ENCODE measurements at regions not wholly inside any gene's neighbourhood (a gene's known extent, or its start where the extent isn't known, plus 50 kb on each side); places are given as distances from the start of the nearest gene placed in this dataset.

GRCh38 chr3:26381411-26381810 lies 241.2 kb upstream of the LRRC3B start:
- no peaks in the 10 kb centered on the region for H3K36me3 ChIP-seq (ENCODE audit: low read depth)
- ATAC-seq (ENCODE audit: low read depth) (no peak), DNase-seq (ENCODE audit: low spot score) (no peak)
- no peaks in the 10 kb centered on the region for H3K9me3 ChIP-seq (ENCODE audit: severe bottlenecking)
- H3K4me1 ChIP-seq (ENCODE audit: insufficient read depth, poor library complexity, severe bottlenecking) = no peaks in the 10 kb centered on the region
- no peak for TF ChIP-seq CTCF (IDR thresholded peaks at IDR 0.05; ENCODE audit: poor library complexity, severe bottlenecking)
- no peaks in the 10 kb centered on the region for H3K27me3 ChIP-seq (ENCODE audit: insufficient read depth, poor library complexity, severe bottlenecking)
- H3K4me3 ChIP-seq (ENCODE audit: severe bottlenecking) = no peak overlapping the region
- no peak overlapping the region for H3K27ac ChIP-seq (ENCODE audit: poor library complexity, severe bottlenecking)

- no peak for ATAC-seq (ENCODE audit: low read depth)
- Histone ChIP-seq H3K4me3 (ENCODE audit: severe bottlenecking) (no peak overlapping the region), H3K9me3 (ENCODE audit: severe bottlenecking) (no peaks in the 10 kb centered on the region), H3K4me1 (ENCODE audit: insufficient read depth, poor library complexity, severe bottlenecking) (no peaks in the 10 kb centered on the region), H3K36me3 (ENCODE audit: low read depth) (no peaks in the 10 kb centered on the region), H3K27me3 (ENCODE audit: insufficient read depth, poor library complexity, severe bottlenecking) (no peaks in the 10 kb centered on the region), H3K27ac (ENCODE audit: poor library complexity, severe bottlenecking) (no peak overlapping the region)
- DNase-seq (ENCODE audit: low spot score) = no peak
- TF ChIP-seq CTCF (IDR thresholded peaks at IDR 0.05; ENCODE audit: poor library complexity, severe bottlenecking) = no peak
Measured at GRCh38 chr3:26406636-26407035, 215.9 kb upstream of the LRRC3B start.

GRCh38 chr3:26418553-26418952 lies 204.0 kb upstream of the LRRC3B start:
- DNase-seq (ENCODE audit: low spot score) (no peak), ATAC-seq (ENCODE audit: low read depth) (no peak)
- TF ChIP-seq CTCF (IDR thresholded peaks at IDR 0.05; ENCODE audit: poor library complexity, severe bottlenecking) = no peak
- H3K4me3 ChIP-seq (ENCODE audit: severe bottlenecking) = no peak overlapping the region
- H3K36me3 ChIP-seq (ENCODE audit: low read depth) = no peaks in the 10 kb centered on the region
- H3K27ac ChIP-seq (ENCODE audit: poor library complexity, severe bottlenecking) = no peak overlapping the region
- no peaks in the 10 kb centered on the region for H3K27me3 ChIP-seq (ENCODE audit: insufficient read depth, poor library complexity, severe bottlenecking)
- no peaks in the 10 kb centered on the region for H3K4me1 ChIP-seq (ENCODE audit: insufficient read depth, poor library complexity, severe bottlenecking)
- no peaks in the 10 kb centered on the region for H3K9me3 ChIP-seq (ENCODE audit: severe bottlenecking)

GRCh38 chr3:26422415-26422814 lies 200.2 kb upstream of the LRRC3B start:
- no peak for TF ChIP-seq CTCF (IDR thresholded peaks at IDR 0.05; ENCODE audit: poor library complexity, severe bottlenecking)
- Histone ChIP-seq H3K36me3 (ENCODE audit: low read depth) (no peaks in the 10 kb centered on the region), H3K27me3 (ENCODE audit: insufficient read depth, poor library complexity, severe bottlenecking) (no peaks in the 10 kb centered on the region), H3K27ac (ENCODE audit: poor library complexity, severe bottlenecking) (no peak overlapping the region), H3K9me3 (ENCODE audit: severe bottlenecking) (no peaks in the 10 kb centered on the region), H3K4me1 (ENCODE audit: insufficient read depth, poor library complexity, severe bottlenecking) (no peaks in the 10 kb centered on the region), H3K4me3 (ENCODE audit: severe bottlenecking) (no peak overlapping the region)
- ATAC-seq (ENCODE audit: low read depth) = no peak
- DNase-seq (ENCODE audit: low spot score) = no peak

GRCh38 chr3:26425076-26425475 lies 197.5 kb upstream of the LRRC3B start:
- DNase-seq (ENCODE audit: low spot score) (no peak), ATAC-seq (ENCODE audit: low read depth) (no peak)
- no peak overlapping the region for H3K27ac ChIP-seq (ENCODE audit: poor library complexity, severe bottlenecking)
- H3K4me1 ChIP-seq (ENCODE audit: insufficient read depth, poor library complexity, severe bottlenecking) = no peaks in the 10 kb centered on the region
- no peaks in the 10 kb centered on the region for H3K27me3 ChIP-seq (ENCODE audit: insufficient read depth, poor library complexity, severe bottlenecking)
- H3K9me3 ChIP-seq (ENCODE audit: severe bottlenecking) = no peaks in the 10 kb centered on the region
- no peaks in the 10 kb centered on the region for H3K36me3 ChIP-seq (ENCODE audit: low read depth)
- no peak overlapping the region for H3K4me3 ChIP-seq (ENCODE audit: severe bottlenecking)
- no peak for TF ChIP-seq CTCF (IDR thresholded peaks at IDR 0.05; ENCODE audit: poor library complexity, severe bottlenecking)
